Stomach (tissue), 8 donors: ENCODE measurements at regions not wholly inside any gene's neighbourhood (a gene's known extent, or its start where the extent isn't known, plus 50 kb on each side); places are given as distances from the start of the nearest gene placed in this dataset.

ENCODE experiments used
- DNase-seq, 2 donors: peaks; one replicate each; pipeline versions ENCODE4 v3.0.0 to v3.0.0-alpha.2; 2013 to 2019
- H3K27ac ChIP-seq, 5 donors: fragments of 200-600 bp in 4 of 5; sonication (generic) in 4 of 5; one replicate each; pipeline ENCODE4 v1.5.1; 2013 to 2019; ENCODE audit warnings: mild to moderate bottlenecking in 1 of 5, moderate library complexity in 1 of 5
- H3K27me3 ChIP-seq, 3 donors: fragments of 200-600 bp; sonication (generic); one replicate each; pipeline ENCODE4 v1.5.1; 2017 to 2019; ENCODE audit warnings: mixed run types in 1 of 3
- H3K36me3 ChIP-seq, 4 donors: fragments of 200-600 bp; sonication (generic); 1 replicate in 3 of 4; 2 replicates in 1 of 4; pipeline ENCODE4 v1.5.1; 2016 to 2019
- H3K4me1 ChIP-seq, 4 donors: fragments of 200-600 bp; sonication (generic); one replicate each; pipeline ENCODE4 v1.5.1; 2016 to 2019
- H3K4me3 ChIP-seq, 4 donors: fragments of 200-600 bp; sonication (generic) in 3 of 4; one replicate each; pipeline ENCODE4 v1.5.1; 2016 to 2019; ENCODE audit warnings: mild to moderate bottlenecking in 1 of 4
- H3K9me3 ChIP-seq, 4 donors: fragments of 200-600 bp; sonication (generic); one replicate each; pipeline ENCODE4 v1.5.1; 2016 to 2019
- EP300 ChIP-seq: sonication (generic); formaldehyde crosslinking; IDR thresholded peaks from one replicate; pipeline ENCODE4 v1.6.1; 2017; ENCODE audit warnings: antibody characterized with exemption
- POLR2A ChIP-seq, 4 donors: fragments of 450-650 bp; IDR thresholded peaks; one replicate each; pipeline ENCODE4 v1.6.1; 2016; ENCODE audit warnings: antibody characterized with exemption in 4 of 4, control low read depth in 2 of 4, mild to moderate bottlenecking in 1 of 4, moderate library complexity in 1 of 4
- POLR2AphosphoS5 ChIP-seq, 3 donors: sonication (generic); formaldehyde crosslinking; IDR thresholded peaks; one replicate each; pipeline ENCODE4 v1.6.1; 2016; ENCODE audit warnings: antibody characterized with exemption in 3 of 3
- WGBS, 5 donors: extraction: QIAGEN DNeasy Blood & Tissue Kit in 3 of 5; methylation state at CpG; one replicate each; pipeline versions ENCODE4 v1.1.5 to v1.1.7; 2013 to 2018; 5-methylcytosine and 5-hydroxymethylcytosine counted together
- intact Hi-C: fragments of 100-400 bp; cut with DNase I; formaldehyde crosslinking; loops from one replicate; pipeline ENCODE4 v1.15.1; 2023; ENCODE audit warnings: low total_unique reads
- TF ChIP-seq, protein P1 (sequence below), 7 experiments: fragments of 450-650 bp in 4 of 7; fragments of 200-600 bp in 3 of 7; sonication (generic) in 3 of 7; IDR thresholded peaks; one replicate each; pipeline ENCODE4 v1.5.1; 2016 to 2019; ENCODE audit warnings: antibody characterized with exemption in 7 of 7, control low read depth in 2 of 7, mild to moderate bottlenecking in 1 of 7
- donor health status: healthy with polysubstance abuse.
- donor health status: Bipolar disorder and iron deficiency.
- donor health status: healthy.

DNA sequence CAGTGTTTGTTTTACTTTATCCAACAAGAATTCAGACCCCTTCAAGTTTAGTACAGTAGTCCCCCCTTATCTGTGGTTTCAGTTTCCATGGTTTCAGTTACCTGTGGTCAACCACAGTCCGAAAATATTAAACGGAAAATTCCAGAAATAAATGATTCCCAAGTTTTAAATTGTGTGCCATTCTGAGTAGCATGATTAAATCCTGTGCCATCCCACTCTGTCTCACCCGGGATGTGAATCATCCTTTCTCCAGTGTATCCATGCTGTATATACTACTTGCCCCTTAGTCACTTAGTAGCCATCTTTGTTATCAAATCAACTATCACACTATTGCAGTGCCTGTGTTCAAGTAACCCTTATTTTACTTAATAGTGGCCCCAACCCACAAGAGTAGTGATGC lies 153.8 kb upstream of the RASA1 start:
- no peak for DNase-seq
- Histone ChIP-seq H3K27me3 (no peaks in the 10 kb centered on the region), H3K4me3 (no peak overlapping the region), H3K27ac (no peak overlapping the region), H3K4me1 (no peaks in the 10 kb centered on the region), H3K36me3 (no peaks in the 10 kb centered on the region), H3K9me3 (no peaks in the 10 kb centered on the region)
- WGBS, 5 donors = 45 to 61% (median 49%) methylated on average over 3 of the region's 3 CpGs
- TF ChIP-seq, protein P1, sequence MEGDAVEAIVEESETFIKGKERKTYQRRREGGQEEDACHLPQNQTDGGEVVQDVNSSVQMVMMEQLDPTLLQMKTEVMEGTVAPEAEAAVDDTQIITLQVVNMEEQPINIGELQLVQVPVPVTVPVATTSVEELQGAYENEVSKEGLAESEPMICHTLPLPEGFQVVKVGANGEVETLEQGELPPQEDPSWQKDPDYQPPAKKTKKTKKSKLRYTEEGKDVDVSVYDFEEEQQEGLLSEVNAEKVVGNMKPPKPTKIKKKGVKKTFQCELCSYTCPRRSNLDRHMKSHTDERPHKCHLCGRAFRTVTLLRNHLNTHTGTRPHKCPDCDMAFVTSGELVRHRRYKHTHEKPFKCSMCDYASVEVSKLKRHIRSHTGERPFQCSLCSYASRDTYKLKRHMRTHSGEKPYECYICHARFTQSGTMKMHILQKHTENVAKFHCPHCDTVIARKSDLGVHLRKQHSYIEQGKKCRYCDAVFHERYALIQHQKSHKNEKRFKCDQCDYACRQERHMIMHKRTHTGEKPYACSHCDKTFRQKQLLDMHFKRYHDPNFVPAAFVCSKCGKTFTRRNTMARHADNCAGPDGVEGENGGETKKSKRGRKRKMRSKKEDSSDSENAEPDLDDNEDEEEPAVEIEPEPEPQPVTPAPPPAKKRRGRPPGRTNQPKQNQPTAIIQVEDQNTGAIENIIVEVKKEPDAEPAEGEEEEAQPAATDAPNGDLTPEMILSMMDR (IDR thresholded peaks at IDR 0.05) = no peak
- TF ChIP-seq POLR2AphosphoS5 (IDR thresholded peaks at IDR 0.05) (no peak), POLR2A (IDR thresholded peaks at IDR 0.05) (no peak), EP300 (no peak)
- intact Hi-C loops = no loop called here

DNA sequence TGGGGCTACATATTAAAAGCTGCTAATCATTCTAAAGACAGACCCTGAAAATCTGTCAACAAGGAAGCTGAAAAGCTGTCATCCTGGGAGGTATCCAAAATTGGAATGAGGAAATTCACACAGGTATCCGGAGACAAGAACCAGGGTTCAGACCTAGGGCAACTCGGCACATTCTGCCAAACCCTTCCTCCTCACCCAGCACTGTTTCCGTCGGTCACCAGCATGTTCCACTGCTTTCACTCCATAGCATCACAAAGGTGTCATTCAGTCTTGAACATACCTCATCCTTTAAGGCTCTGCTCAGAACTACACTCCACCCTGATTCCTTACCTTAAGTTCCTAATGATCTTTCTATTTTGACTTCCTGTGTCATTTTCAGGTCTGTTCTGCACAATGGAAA lies 153.1 kb upstream of the RASA1 start:
- WGBS, 5 donors = 83 to 89% (median 88%) methylated on average over 4 of the region's 4 CpGs
- intact Hi-C loops = no loop called here
- no peaks in the 10 kb centered on the region for H3K9me3 ChIP-seq
- H3K27me3 ChIP-seq = no peaks in the 10 kb centered on the region
- H3K4me3 ChIP-seq = no peak overlapping the region
- no peaks in the 10 kb centered on the region for H3K4me1 ChIP-seq
- DNase-seq = no peak
- H3K27ac ChIP-seq = no peak overlapping the region
- no peak for TF ChIP-seq EP300
- no peak for TF ChIP-seq POLR2A (IDR thresholded peaks at IDR 0.05)
- TF ChIP-seq, protein P1 (IDR thresholded peaks at IDR 0.05) = no peak
- no peak for TF ChIP-seq POLR2AphosphoS5 (IDR thresholded peaks at IDR 0.05)
- no peaks in the 10 kb centered on the region for H3K36me3 ChIP-seq

DNA sequence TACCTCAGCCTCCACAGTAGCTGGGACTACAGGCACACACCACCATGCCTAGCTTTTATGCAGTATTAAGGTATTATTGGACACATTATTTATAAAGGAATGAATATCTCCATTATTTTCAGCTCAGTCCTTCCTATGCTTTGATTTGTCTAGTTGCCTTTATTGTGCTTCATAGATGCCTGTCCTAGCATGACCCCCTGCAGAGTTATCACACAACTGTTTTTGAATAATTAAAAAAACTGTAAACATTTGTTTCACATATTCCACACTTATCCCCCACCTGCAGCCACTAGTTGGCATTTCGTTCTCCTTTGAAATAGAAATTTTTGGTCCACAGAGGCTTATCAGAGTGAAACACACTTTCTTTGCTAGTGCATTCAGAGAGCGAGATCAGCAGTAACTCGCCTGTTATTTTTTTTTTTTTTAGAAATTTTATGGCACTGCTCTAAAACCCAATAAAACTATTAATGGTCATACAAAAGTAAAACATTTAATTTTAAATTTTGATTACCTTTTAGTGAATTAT lies 151.8 kb upstream of the RASA1 start:
- TF ChIP-seq POLR2AphosphoS5 (IDR thresholded peaks at IDR 0.05) (no peak), EP300 (no peak), POLR2A (IDR thresholded peaks at IDR 0.05) (no peak)
- TF ChIP-seq, protein P1 (IDR thresholded peaks at IDR 0.05) = no peak
- intact Hi-C loops = no loop called here
- 57 to 80% (median 77%) methylated on average over 3 of the region's 3 CpGs for WGBS, 5 donors
- H3K27me3 ChIP-seq = no peaks in the 10 kb centered on the region
- no peaks in the 10 kb centered on the region for H3K9me3 ChIP-seq
- DNase-seq = no peak
- no peaks in the 10 kb centered on the region for H3K36me3 ChIP-seq
- no peak overlapping the region for H3K27ac ChIP-seq
- peaks cover 0 to 3% (median 0%) of the 10 kb centered on the region in 4 donors for H3K4me1 ChIP-seq
- H3K4me3 ChIP-seq = no peak overlapping the region

DNA sequence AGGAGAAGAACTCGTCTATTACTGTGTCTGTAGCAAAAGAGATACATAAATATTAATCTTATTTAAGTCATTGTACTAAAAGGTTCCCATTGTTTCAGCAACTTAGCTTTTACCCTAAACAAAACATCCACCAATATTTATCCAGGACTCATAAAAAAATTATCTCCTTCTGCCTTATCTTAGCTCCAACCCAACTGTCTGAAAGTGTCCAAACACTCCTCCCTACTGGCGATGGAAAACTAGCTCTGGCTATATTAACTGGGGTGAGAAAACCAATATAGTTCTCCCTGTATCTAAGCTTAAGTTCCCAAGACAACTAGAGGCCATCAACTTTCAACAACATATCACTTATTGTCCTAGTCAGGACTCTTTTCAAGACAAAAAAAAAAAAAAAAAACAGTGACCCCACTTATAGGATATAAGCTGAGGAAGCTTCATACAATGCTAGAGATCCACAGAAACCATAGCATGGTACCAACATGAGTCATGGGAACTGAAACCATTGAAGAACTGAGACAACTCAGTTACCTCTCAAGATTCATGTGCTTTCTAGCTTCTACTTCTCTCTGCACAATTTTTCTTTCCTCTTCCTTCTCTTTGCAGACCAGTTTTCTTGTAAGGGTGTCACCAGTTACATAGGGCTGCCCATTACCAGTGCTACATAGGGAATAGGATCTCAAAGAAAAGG lies 150.7 kb upstream of the RASA1 start:
- H3K36me3 ChIP-seq = no peaks in the 10 kb centered on the region
- H3K27me3 ChIP-seq = no peaks in the 10 kb centered on the region
- no peaks in the 10 kb centered on the region for H3K9me3 ChIP-seq
- DNase-seq = no peak
- TF ChIP-seq POLR2A (IDR thresholded peaks at IDR 0.05) (no peak), EP300 (no peak), POLR2AphosphoS5 (IDR thresholded peaks at IDR 0.05) (no peak)
- TF ChIP-seq, protein P1 (IDR thresholded peaks at IDR 0.05) = no peak
- H3K27ac ChIP-seq = no peak overlapping the region
- intact Hi-C loops = no loop called here
- 43 to 76% (median 62%) methylated on average over 2 of the region's 2 CpGs for WGBS, 5 donors
- H3K4me3 ChIP-seq = no peak overlapping the region
- H3K4me1 ChIP-seq = peaks cover 0 to 14% (median 0%) of the 10 kb centered on the region in 4 donors
